Stimulated activated CD8-positive, alpha-beta memory T cell treated with anti-CD3 and anti-CD28 coated beads, Interleukin-7, amount 100 ng/mL, for 24 hours (primary cell): ENCODE measurements at regions not wholly inside any gene's neighbourhood (a gene's known extent, or its start where the extent isn't known, plus 50 kb on each side); places are given as distances from the start of the nearest gene placed in this dataset.

Experiments
- DNase-seq: peaks from one replicate; pipeline ENCODE4 v3.0.0-alpha.2; 2020; ENCODE audit warnings: low read depth

GRCh38 chr10:113420057-113420732 is 132.7 kb upstream of the HABP2 start:
- DNase-seq: no peak

GRCh38 chr10:113420733-113421675 is 131.8 kb upstream of the HABP2 start:
- no peak for DNase-seq

GRCh38 chr10:113422371-113422770 is 130.5 kb upstream of the HABP2 start:
- DNase-seq: no peak

- DNase-seq: no peak
These were observed 128.7 kb upstream of the HABP2 start for GRCh38 chr10:113423981-113424721.

GRCh38 chr10:113425008-113425407 is 127.8 kb upstream of the HABP2 start:
- no peak for DNase-seq

GRCh38 chr10:113425541-113425951 is 127.3 kb upstream of the HABP2 start:
- DNase-seq: no peak

- no peak for DNase-seq
These were observed 126.5 kb upstream of the HABP2 start for GRCh38 chr10:113426181-113426877.

GRCh38 chr10:113427236-113427735 is 125.6 kb upstream of the HABP2 start:
- DNase-seq: no peak

GRCh38 chr10:113427811-113428558 is 124.9 kb upstream of the HABP2 start:
- no peak for DNase-seq

GRCh38 chr10:113430634-113431397 is 122.0 kb upstream of the HABP2 start:
- DNase-seq: no peak

- no peak for DNase-seq
These were observed 121.3 kb upstream of the HABP2 start for GRCh38 chr10:113431398-113432160.

- DNase-seq: no peak
These were observed 119.1 kb upstream of the HABP2 start for GRCh38 chr10:113433711-113434110.

GRCh38 chr10:113434315-113434714 is 118.5 kb upstream of the HABP2 start:
- DNase-seq: no peak

GRCh38 chr10:113434950-113435349 is 117.9 kb upstream of the HABP2 start:
- DNase-seq: no peak

- no peak for DNase-seq
These were observed 117.0 kb upstream of the HABP2 start for GRCh38 chr10:113435881-113436280.

GRCh38 chr10:113436851-113437250 is 116.0 kb upstream of the HABP2 start:
- no peak for DNase-seq

GRCh38 chr10:113438652-113439051 is 114.2 kb upstream of the HABP2 start:
- DNase-seq: no peak

- no peak for DNase-seq
These were observed 111.6 kb upstream of the HABP2 start for GRCh38 chr10:113441220-113441619.

GRCh38 chr10:113441686-113442270 is 111.1 kb upstream of the HABP2 start:
- no peak for DNase-seq
